Endodermal cell (in vitro differentiated cells): ENCODE measurements at regions not wholly inside any gene's neighbourhood (a gene's known extent, or its start where the extent isn't known, plus 50 kb on each side); places are given as distances from the start of the nearest gene placed in this dataset.

Source experiments
- DNase-seq: peaks from one replicate; pipeline ENCODE4 v3.0.0-alpha.2; 2017
- H3K27ac ChIP-seq: 2 replicates; pipeline ENCODE4 v1.5.1; 2013; ENCODE audit warnings: mild to moderate bottlenecking, low read depth, low read length, moderate library complexity
- H3K27me3 ChIP-seq: 2 replicates; pipeline ENCODE4 v1.6.1; 2013; ENCODE audit warnings: mild to moderate bottlenecking, low read length, moderate library complexity; ENCODE audit not compliant: insufficient read depth, control insufficient read depth, poor library complexity, severe bottlenecking
- H3K36me3 ChIP-seq: 2 replicates; pipeline ENCODE4 v1.7.0; 2013; ENCODE audit warnings: mild to moderate bottlenecking, low read length, moderate library complexity; ENCODE audit not compliant: control insufficient read depth, insufficient read depth
- H3K4me1 ChIP-seq: one replicate; pipeline ENCODE4 v1.7.0; 2013; ENCODE audit warnings: low read length; ENCODE audit not compliant: control insufficient read depth, insufficient read depth
- H3K4me3 ChIP-seq: 2 replicates; pipeline ENCODE4 v1.5.1; 2013; ENCODE audit warnings: mild to moderate bottlenecking, low read length, moderate library complexity
- H3K9ac ChIP-seq: 2 replicates; pipeline ENCODE4 v1.6.1; 2013; ENCODE audit warnings: mild to moderate bottlenecking, low read length, moderate library complexity; ENCODE audit not compliant: poor library complexity, severe bottlenecking; ENCODE audit errors: extremely low read depth
- H3K9me3 ChIP-seq: 2 replicates; pipeline ENCODE4 v1.6.1; 2013; ENCODE audit warnings: mild to moderate bottlenecking, low read length, moderate library complexity; ENCODE audit not compliant: control insufficient read depth
- H3K27ac Mint-ChIP-seq: 2 replicates; pipeline ENCODE4 v1.8.0; 2020; ENCODE audit warnings: mixed read lengths
- H3K27me3 Mint-ChIP-seq: 2 replicates; pipeline ENCODE4 v1.8.0; 2021; ENCODE audit warnings: mild to moderate bottlenecking, mixed read lengths; ENCODE audit not compliant: insufficient read depth
- H3K36me3 Mint-ChIP-seq: 2 replicates; pipeline ENCODE4 v1.8.0; 2020; ENCODE audit warnings: low read depth, mixed read lengths
- H3K4me1 Mint-ChIP-seq: 2 replicates; pipeline ENCODE4 v1.8.0; 2020; ENCODE audit warnings: mixed read lengths
- H3K4me3 Mint-ChIP-seq: 2 replicates; pipeline ENCODE4 v1.8.0; 2020; ENCODE audit warnings: mild to moderate bottlenecking, moderate library complexity, mixed read lengths
- H3K9me3 Mint-ChIP-seq: 2 replicates; pipeline ENCODE4 v1.8.0; 2020; ENCODE audit warnings: mild to moderate bottlenecking, mixed read lengths
- WGBS, 2 experiments: methylation state at CpG; one replicate each; pipeline versions ENCODE4 v1.1.5 to v1.1.7; 2013; ENCODE audit warnings: missing lambda C conversion rate in 2 of 2, mixed read lengths in 1 of 2; ENCODE audit not compliant: insufficient coverage in 1 of 2, insufficient read length in 1 of 2; 5-methylcytosine and 5-hydroxymethylcytosine counted together
- TF ChIP-seq, protein P1 (sequence below): fragments of 200-600 bp; sonication (generic); conservative IDR thresholded peaks from 2 replicates; pipeline ENCODE4 v1.5.0; 2021; ENCODE audit warnings: antibody characterized with exemption, mild to moderate bottlenecking

GRCh38 chr21:35697321-35697808 lies 363.0 kb downstream of the SETD4 start:
- no peak overlapping the region for H3K9ac ChIP-seq
- DNase-seq = no peak
- no peak overlapping the region for H3K27ac ChIP-seq
- H3K36me3 ChIP-seq = no peaks in the 10 kb centered on the region
- H3K4me1 Mint-ChIP-seq = no peaks in the 10 kb centered on the region
- H3K27me3 Mint-ChIP-seq = no peaks in the 10 kb centered on the region
- H3K36me3 Mint-ChIP-seq = no peaks in the 10 kb centered on the region
- no peaks in the 10 kb centered on the region for H3K4me1 ChIP-seq
- WGBS, 2 experiments = 80 to 100% methylated on average over 2 to 3 of the region's 3 CpGs
- H3K27me3 ChIP-seq = no peaks in the 10 kb centered on the region
- TF ChIP-seq, protein P1, sequence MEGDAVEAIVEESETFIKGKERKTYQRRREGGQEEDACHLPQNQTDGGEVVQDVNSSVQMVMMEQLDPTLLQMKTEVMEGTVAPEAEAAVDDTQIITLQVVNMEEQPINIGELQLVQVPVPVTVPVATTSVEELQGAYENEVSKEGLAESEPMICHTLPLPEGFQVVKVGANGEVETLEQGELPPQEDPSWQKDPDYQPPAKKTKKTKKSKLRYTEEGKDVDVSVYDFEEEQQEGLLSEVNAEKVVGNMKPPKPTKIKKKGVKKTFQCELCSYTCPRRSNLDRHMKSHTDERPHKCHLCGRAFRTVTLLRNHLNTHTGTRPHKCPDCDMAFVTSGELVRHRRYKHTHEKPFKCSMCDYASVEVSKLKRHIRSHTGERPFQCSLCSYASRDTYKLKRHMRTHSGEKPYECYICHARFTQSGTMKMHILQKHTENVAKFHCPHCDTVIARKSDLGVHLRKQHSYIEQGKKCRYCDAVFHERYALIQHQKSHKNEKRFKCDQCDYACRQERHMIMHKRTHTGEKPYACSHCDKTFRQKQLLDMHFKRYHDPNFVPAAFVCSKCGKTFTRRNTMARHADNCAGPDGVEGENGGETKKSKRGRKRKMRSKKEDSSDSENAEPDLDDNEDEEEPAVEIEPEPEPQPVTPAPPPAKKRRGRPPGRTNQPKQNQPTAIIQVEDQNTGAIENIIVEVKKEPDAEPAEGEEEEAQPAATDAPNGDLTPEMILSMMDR = no peak
- H3K4me3 Mint-ChIP-seq = no peak overlapping the region
- no peaks in the 10 kb centered on the region for H3K9me3 Mint-ChIP-seq
- no peak overlapping the region for H3K4me3 ChIP-seq
- no peaks in the 10 kb centered on the region for H3K9me3 ChIP-seq
- H3K27ac Mint-ChIP-seq = no peak overlapping the region

DNA sequence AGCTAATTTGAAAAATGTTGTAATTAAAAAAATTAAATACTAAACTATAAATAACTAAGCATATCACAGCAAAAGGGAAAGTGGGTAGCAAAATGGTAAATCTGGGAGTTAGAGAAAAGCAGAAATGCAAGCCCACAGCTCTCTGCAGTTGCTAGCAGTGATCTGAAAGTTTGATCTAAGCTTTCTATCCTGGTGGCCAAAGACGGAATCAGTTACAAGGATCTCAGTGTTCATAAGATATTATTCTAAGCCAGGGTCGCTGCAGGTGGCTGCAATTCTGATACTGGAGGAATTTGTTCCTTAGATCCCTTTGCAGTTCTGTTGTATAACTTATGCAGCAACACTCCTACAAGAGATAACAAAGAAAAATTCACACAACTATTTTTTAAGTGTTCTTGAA lies 363.7 kb downstream of the SETD4 start:
- no peaks in the 10 kb centered on the region for H3K9me3 ChIP-seq
- H3K27me3 ChIP-seq = no peaks in the 10 kb centered on the region
- no peaks in the 10 kb centered on the region for H3K36me3 Mint-ChIP-seq
- TF ChIP-seq, protein P1 = peak; percentile 48
- no peak for DNase-seq
- no peak overlapping the region for H3K4me3 ChIP-seq
- 90 to 100% methylated on average over 1 to 2 of the region's 2 CpGs for WGBS, 2 experiments
- no peaks in the 10 kb centered on the region for H3K4me1 Mint-ChIP-seq
- no peak overlapping the region for H3K4me3 Mint-ChIP-seq
- no peaks in the 10 kb centered on the region for H3K27me3 Mint-ChIP-seq
- H3K9ac ChIP-seq = no peak overlapping the region
- no peak overlapping the region for H3K27ac Mint-ChIP-seq
- no peaks in the 10 kb centered on the region for H3K36me3 ChIP-seq
- H3K9me3 Mint-ChIP-seq = peaks cover 3% of the 10 kb centered on the region
- H3K27ac ChIP-seq = no peak overlapping the region
- no peaks in the 10 kb centered on the region for H3K4me1 ChIP-seq

DNA sequence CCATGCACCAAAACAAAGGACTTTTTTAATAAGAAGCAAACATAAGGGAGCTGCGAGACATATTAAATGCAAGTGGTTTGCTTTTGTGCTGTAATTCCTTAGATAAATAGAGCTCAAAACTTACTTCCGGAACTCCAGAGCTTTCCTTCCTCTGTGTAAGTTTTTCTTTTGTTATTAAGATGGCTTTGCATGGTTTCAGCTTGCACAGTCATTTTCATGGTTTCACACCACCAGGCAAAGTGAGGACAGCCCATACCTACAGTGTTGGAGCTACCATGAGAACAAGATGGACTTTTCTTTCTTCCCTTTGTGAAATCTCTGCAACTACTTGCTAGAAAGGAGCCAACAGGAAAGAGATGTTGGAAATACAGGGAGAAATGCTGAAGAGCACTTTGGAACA lies 368.0 kb downstream of the SETD4 start:
- Mint-ChIP-seq H3K4me1 (no peaks in the 10 kb centered on the region), H3K36me3 (no peaks in the 10 kb centered on the region), H3K27ac (no peak overlapping the region), H3K9me3 (peaks cover 5% of the 10 kb centered on the region), H3K27me3 (peaks cover 2% of the 10 kb centered on the region), H3K4me3 (no peak overlapping the region)
- TF ChIP-seq, protein P1 = no peak
- no peak for DNase-seq
- no peak overlapping the region for H3K4me3 ChIP-seq
- no peaks in the 10 kb centered on the region for H3K9me3 ChIP-seq
- WGBS, 2 experiments = 92 to 100% methylated on average over 1 to 2 of the region's 2 CpGs
- H3K27ac ChIP-seq = no peak overlapping the region
- H3K36me3 ChIP-seq = no peaks in the 10 kb centered on the region
- no peaks in the 10 kb centered on the region for H3K4me1 ChIP-seq
- H3K27me3 ChIP-seq = no peaks in the 10 kb centered on the region
- H3K9ac ChIP-seq = no peak overlapping the region
